ENCODE measurements at regions not wholly inside any gene's neighbourhood (a gene's known extent, or its start where the extent isn't known, plus 50 kb on each side); places are given as distances from the start of the nearest gene placed in this dataset.

- no peak overlapping the region for H3K4me3 ChIP-seq (ENCODE audit: low read depth, low read length)
- TF ChIP-seq CTCF (IDR thresholded peaks at IDR 0.05; ENCODE audit: low read depth, low read length): no peak
These were observed 360.2 kb downstream of the ENC1 start for GRCh38 chr5:74280306-74280705.

DNA sequence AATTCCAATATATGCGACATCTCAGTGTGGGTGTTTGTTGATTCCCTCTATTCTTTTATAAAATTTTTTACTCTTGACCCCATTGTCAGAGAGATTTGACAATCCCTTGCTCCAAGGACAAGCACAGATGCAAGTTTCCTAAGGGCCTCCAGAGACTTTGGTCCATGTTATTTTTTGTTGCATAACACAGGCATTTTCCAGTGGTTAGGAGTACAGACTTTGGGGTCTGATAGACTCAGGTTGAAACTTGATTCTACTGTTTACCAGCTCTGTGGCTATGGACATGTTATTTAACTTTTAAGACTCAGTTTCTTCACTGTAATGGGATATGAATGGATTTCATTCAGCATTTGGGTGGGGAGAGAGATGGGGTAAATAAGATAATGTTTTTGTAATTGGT, 361.3 kb downstream of the ENC1 start:
- no peak for TF ChIP-seq CTCF (IDR thresholded peaks at IDR 0.05; ENCODE audit: low read depth, low read length)
- H3K4me3 ChIP-seq (ENCODE audit: low read depth, low read length): no peak overlapping the region

GRCh38 chr5:74277418-74277817, 363.1 kb downstream of the ENC1 start:
- no peak overlapping the region for H3K4me3 ChIP-seq (ENCODE audit: low read depth, low read length)
- TF ChIP-seq CTCF (IDR thresholded peaks at IDR 0.05; ENCODE audit: low read depth, low read length): no peak

- no peak for TF ChIP-seq CTCF (IDR thresholded peaks at IDR 0.05; ENCODE audit: low read depth, low read length)
- no peak overlapping the region for H3K4me3 ChIP-seq (ENCODE audit: low read depth, low read length)
These were observed 365.1 kb downstream of the ENC1 start for GRCh38 chr5:74275171-74275992.

- TF ChIP-seq CTCF (IDR thresholded peaks at IDR 0.05; ENCODE audit: low read depth, low read length): no peak
- H3K4me3 ChIP-seq (ENCODE audit: low read depth, low read length): no peak overlapping the region
These were observed 366.2 kb downstream of the ENC1 start for GRCh38 chr5:74274326-74274725.

GRCh38 chr5:74272831-74273451, 367.6 kb downstream of the ENC1 start:
- H3K4me3 ChIP-seq (ENCODE audit: low read depth, low read length): no peak overlapping the region
- TF ChIP-seq CTCF (IDR thresholded peaks at IDR 0.05; ENCODE audit: low read depth, low read length): no peak

Measured in WI38 (cell line).